Gastroesophageal sphincter (tissue), 4 donors: ENCODE measurements at regions not wholly inside any gene's neighbourhood (a gene's known extent, or its start where the extent isn't known, plus 50 kb on each side); places are given as distances from the start of the nearest gene placed in this dataset.

ENCODE experiments used
- ATAC-seq: fragments of 150-250 bp; one replicate; pipeline ENCODE4 v1.9.1; 2016; ENCODE audit warnings: mild to moderate bottlenecking, moderate library complexity
- H3K27ac ChIP-seq, 4 donors: fragments of 200-600 bp; sonication (generic) in 3 of 4; 1 replicate in 3 of 4; 2 replicates in 1 of 4; pipeline ENCODE4 v1.5.1; 2016 to 2019
- H3K27me3 ChIP-seq: fragments of 200-600 bp; sonication (generic); one replicate; pipeline ENCODE4 v1.5.1; 2019
- H3K36me3 ChIP-seq, 2 donors: fragments of 200-600 bp; sonication (generic); one replicate each; pipeline ENCODE4 v1.5.1; 2019; ENCODE audit warnings: control low read depth in 1 of 2
- H3K4me1 ChIP-seq, 3 donors: fragments of 200-600 bp; sonication (generic); 1 replicate in 2 of 3; 2 replicates in 1 of 3; pipeline ENCODE4 v1.5.1; 2016 to 2019; ENCODE audit warnings: control low read depth in 2 of 3
- H3K4me3 ChIP-seq, 2 donors: fragments of 200-600 bp; sonication (generic); one replicate each; pipeline ENCODE4 v1.5.1; 2019; ENCODE audit warnings: mild to moderate bottlenecking in 1 of 2, moderate library complexity in 1 of 2
- H3K9me3 ChIP-seq, 3 donors: fragments of 200-600 bp; sonication (generic); one replicate each; pipeline ENCODE4 v1.5.1; 2017 to 2019; ENCODE audit warnings: control low read depth in 2 of 3
- EP300 ChIP-seq: sonication (generic); formaldehyde crosslinking; IDR thresholded peaks from one replicate; pipeline ENCODE4 v1.6.1; 2017; ENCODE audit warnings: antibody characterized with exemption, mild to moderate bottlenecking
- POLR2A ChIP-seq, 2 donors: fragments of 450-650 bp; IDR thresholded peaks; one replicate each; pipeline ENCODE4 v1.6.1; 2017; ENCODE audit warnings: antibody characterized with exemption in 2 of 2, mild to moderate bottlenecking in 2 of 2, moderate library complexity in 1 of 2
- POLR2AphosphoS5 ChIP-seq: sonication (generic); formaldehyde crosslinking; IDR thresholded peaks from one replicate; pipeline ENCODE4 v1.6.1; 2017; ENCODE audit warnings: antibody characterized with exemption
- whole genome bisulfite sequencing, 2 donors: methylation state at CpG; one replicate each; pipeline ENCODE4 v1.1.5; 2018; ENCODE audit warnings: low coverage in 1 of 2; 5-methylcytosine and 5-hydroxymethylcytosine counted together
- TF ChIP-seq, protein P1 (sequence below), 4 experiments: fragments of 200-600 bp in 2 of 4; fragments of 450-650 bp in 2 of 4; sonication (generic) in 1 of 4; IDR thresholded peaks; one replicate each; pipeline ENCODE4 v1.5.1; 2017 to 2019; ENCODE audit warnings: antibody characterized with exemption in 4 of 4, mild to moderate bottlenecking in 2 of 4, moderate library complexity in 2 of 4

GRCh38 chr14:62118871-62119270, 356.7 kb downstream of the SNAPC1 start:
- Histone ChIP-seq H3K36me3 (no peaks in the 10 kb centered on the region), H3K27ac (no peak overlapping the region), H3K9me3 (no peaks in the 10 kb centered on the region), H3K4me1 (peaks cover 0 to 15% (median 8%) of the 10 kb centered on the region in 3 donors), H3K27me3 (peaks cover 77% of the 10 kb centered on the region), H3K4me3 (no peak overlapping the region)
- WGBS, 2 donors: 57 to 75% methylated on average over 5 to 6 of the region's 6 CpGs
- no peak for ATAC-seq
- no peak for TF ChIP-seq EP300
- TF ChIP-seq POLR2AphosphoS5: no peak
- TF ChIP-seq, protein P1, sequence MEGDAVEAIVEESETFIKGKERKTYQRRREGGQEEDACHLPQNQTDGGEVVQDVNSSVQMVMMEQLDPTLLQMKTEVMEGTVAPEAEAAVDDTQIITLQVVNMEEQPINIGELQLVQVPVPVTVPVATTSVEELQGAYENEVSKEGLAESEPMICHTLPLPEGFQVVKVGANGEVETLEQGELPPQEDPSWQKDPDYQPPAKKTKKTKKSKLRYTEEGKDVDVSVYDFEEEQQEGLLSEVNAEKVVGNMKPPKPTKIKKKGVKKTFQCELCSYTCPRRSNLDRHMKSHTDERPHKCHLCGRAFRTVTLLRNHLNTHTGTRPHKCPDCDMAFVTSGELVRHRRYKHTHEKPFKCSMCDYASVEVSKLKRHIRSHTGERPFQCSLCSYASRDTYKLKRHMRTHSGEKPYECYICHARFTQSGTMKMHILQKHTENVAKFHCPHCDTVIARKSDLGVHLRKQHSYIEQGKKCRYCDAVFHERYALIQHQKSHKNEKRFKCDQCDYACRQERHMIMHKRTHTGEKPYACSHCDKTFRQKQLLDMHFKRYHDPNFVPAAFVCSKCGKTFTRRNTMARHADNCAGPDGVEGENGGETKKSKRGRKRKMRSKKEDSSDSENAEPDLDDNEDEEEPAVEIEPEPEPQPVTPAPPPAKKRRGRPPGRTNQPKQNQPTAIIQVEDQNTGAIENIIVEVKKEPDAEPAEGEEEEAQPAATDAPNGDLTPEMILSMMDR (IDR thresholded peaks at IDR 0.05): no peak
- TF ChIP-seq POLR2A (IDR thresholded peaks at IDR 0.05): no peak

DNA sequence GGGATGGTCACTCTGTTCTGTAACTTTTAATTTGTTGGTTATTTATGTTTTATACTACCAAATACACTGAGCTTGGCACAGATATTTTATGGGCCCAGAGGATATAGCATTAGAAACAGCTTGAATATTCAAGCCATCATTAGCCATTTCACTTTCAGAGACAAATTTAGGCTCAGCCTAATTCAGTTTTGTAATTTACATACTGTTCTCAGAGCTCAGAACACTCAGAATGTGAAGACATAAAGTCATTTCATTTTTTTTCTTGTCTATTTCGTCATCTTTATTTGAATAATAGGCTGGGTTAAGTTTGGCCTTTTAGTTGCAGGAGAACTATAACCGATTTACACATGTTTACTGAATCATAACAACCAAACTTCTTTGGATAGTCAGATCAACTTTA, 361.7 kb downstream of the SNAPC1 start:
- Histone ChIP-seq H3K27ac (no peak overlapping the region), H3K9me3 (no peaks in the 10 kb centered on the region), H3K36me3 (no peaks in the 10 kb centered on the region), H3K4me3 (no peak overlapping the region), H3K4me1 (no peaks in the 10 kb centered on the region), H3K27me3 (peaks cover 72% of the 10 kb centered on the region)
- WGBS, 2 donors: 46 to 84% methylated on average over 2 of the region's 2 CpGs
- TF ChIP-seq POLR2AphosphoS5: no peak
- no peak for TF ChIP-seq EP300
- TF ChIP-seq, protein P1 (IDR thresholded peaks at IDR 0.05): no peak
- no peak for TF ChIP-seq POLR2A (IDR thresholded peaks at IDR 0.05)
- no peak for ATAC-seq

DNA sequence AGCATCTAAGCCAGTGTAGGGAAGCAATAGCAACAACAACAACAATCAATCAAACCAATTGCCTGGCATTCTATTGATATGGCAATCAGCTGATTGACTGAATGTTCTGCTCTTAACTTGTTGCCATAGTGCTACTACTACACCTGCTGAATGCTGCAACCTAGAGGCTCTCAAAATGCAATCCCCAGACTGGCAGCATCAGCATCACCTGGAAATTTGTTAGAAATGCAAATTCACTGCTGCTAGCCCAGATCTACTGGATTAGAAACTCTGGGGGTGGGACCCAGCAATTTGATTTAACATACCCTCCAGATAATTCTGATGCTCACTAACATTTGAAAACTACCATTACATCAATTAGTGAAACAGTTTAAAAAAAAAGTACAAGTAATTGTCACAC, 363.6 kb downstream of the SNAPC1 start:
- TF ChIP-seq EP300 (no peak), POLR2A (IDR thresholded peaks at IDR 0.05) (no peak), POLR2AphosphoS5 (no peak)
- TF ChIP-seq, protein P1 (IDR thresholded peaks at IDR 0.05): no peak
- Histone ChIP-seq H3K4me3 (no peak overlapping the region), H3K27ac (no peak overlapping the region), H3K4me1 (no peaks in the 10 kb centered on the region), H3K36me3 (no peaks in the 10 kb centered on the region), H3K27me3 (peaks cover 54% of the 10 kb centered on the region), H3K9me3 (no peaks in the 10 kb centered on the region)
- no peak for ATAC-seq

- 9 to 13% methylated on average over 7 of the region's 7 CpGs for whole genome bisulfite sequencing, 2 donors
- Histone ChIP-seq H3K27ac (no peak overlapping the region), H3K4me1 (no peaks in the 10 kb centered on the region), H3K36me3 (no peaks in the 10 kb centered on the region), H3K27me3 (peaks cover 50% of the 10 kb centered on the region), H3K9me3 (no peaks in the 10 kb centered on the region), H3K4me3 (no peak overlapping the region)
- no peak for ATAC-seq
- no peak for TF ChIP-seq EP300
- TF ChIP-seq, protein P1 (IDR thresholded peaks at IDR 0.05): peak; percentile 11 to 62 (median 53)
- no peak for TF ChIP-seq POLR2AphosphoS5
Observed at GRCh38 chr14:62126879-62127478, 364.8 kb downstream of the SNAPC1 start.

DNA sequence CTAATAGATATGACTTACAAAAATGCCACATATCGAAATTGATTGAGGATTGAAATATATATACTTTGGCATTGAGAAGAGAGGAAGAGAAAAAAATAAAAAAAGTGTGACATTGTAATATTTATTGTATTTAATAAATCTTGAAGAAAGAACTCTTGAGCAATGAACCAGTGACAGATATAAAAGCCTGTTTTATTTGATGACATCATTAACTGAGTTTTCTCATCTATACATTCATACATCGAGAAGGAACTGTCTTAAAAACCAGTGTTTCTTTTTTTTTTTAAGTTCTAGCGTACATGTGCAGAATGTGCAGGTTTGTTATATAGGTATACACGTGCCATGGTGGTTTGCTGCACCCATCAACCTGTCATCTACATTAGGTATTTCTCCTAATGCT, 368.2 kb downstream of the SNAPC1 start:
- no peak overlapping the region for H3K27ac ChIP-seq
- TF ChIP-seq EP300 (no peak), POLR2AphosphoS5 (no peak), POLR2A (IDR thresholded peaks at IDR 0.05) (no peak)
- TF ChIP-seq, protein P1 (IDR thresholded peaks at IDR 0.05): no peak
- no peaks in the 10 kb centered on the region for H3K4me1 ChIP-seq
- H3K4me3 ChIP-seq: no peak overlapping the region
- WGBS, 2 donors: 62 to 80% methylated on average over 4 of the region's 4 CpGs
- no peak for ATAC-seq
- H3K9me3 ChIP-seq: no peaks in the 10 kb centered on the region
- peaks cover 35% of the 10 kb centered on the region for H3K27me3 ChIP-seq
- H3K36me3 ChIP-seq: no peaks in the 10 kb centered on the region
